ENCODE measurements at regions not wholly inside any gene's neighbourhood (a gene's known extent, or its start where the extent isn't known, plus 50 kb on each side); places are given as distances from the start of the nearest gene placed in this dataset.

- H3K4me3 ChIP-seq (ENCODE audit: low read depth, low read length), result no peak overlapping the region
- DNase-seq (ENCODE audit: low read depth), result no peak
- TF ChIP-seq CTCF (IDR thresholded peaks at IDR 0.05; ENCODE audit: low read depth, low read length), result no peak
- TF ChIP-seq MAX (IDR thresholded peaks at IDR 0.05; ENCODE audit: low read depth, low read length), result no peak
- TF ChIP-seq POLR2A (IDR thresholded peaks at IDR 0.05; ENCODE audit: extremely low read depth, insufficient read length), result no peak
- no peak for TF ChIP-seq MYC (IDR thresholded peaks at IDR 0.05; ENCODE audit: low read depth, low read length)
These were observed 401.1 kb downstream of the CTTN start for GRCh38 chr11:70799386-70799785.

GRCh38 chr11:70802185-70802584, 403.9 kb downstream of the CTTN start:
- no peak for TF ChIP-seq MAX (IDR thresholded peaks at IDR 0.05; ENCODE audit: low read depth, low read length)
- TF ChIP-seq MYC (IDR thresholded peaks at IDR 0.05; ENCODE audit: low read depth, low read length), result no peak
- no peak for TF ChIP-seq POLR2A (IDR thresholded peaks at IDR 0.05; ENCODE audit: extremely low read depth, insufficient read length)
- TF ChIP-seq CTCF (IDR thresholded peaks at IDR 0.05; ENCODE audit: low read depth, low read length), result no peak
- no peak overlapping the region for H3K4me3 ChIP-seq (ENCODE audit: low read depth, low read length)
- DNase-seq (ENCODE audit: low read depth), result no peak

- no peak for TF ChIP-seq MAX (IDR thresholded peaks at IDR 0.05; ENCODE audit: low read depth, low read length)
- no peak for TF ChIP-seq MYC (IDR thresholded peaks at IDR 0.05; ENCODE audit: low read depth, low read length)
- TF ChIP-seq CTCF (IDR thresholded peaks at IDR 0.05; ENCODE audit: low read depth, low read length), result no peak
- TF ChIP-seq POLR2A (IDR thresholded peaks at IDR 0.05; ENCODE audit: extremely low read depth, insufficient read length), result no peak
- H3K4me3 ChIP-seq (ENCODE audit: low read depth, low read length), result no peak overlapping the region
- no peak for DNase-seq (ENCODE audit: low read depth)
These were observed 406.0 kb downstream of the CTTN start for GRCh38 chr11:70804139-70804837.

GRCh38 chr11:70805243-70805642, 406.9 kb downstream of the CTTN start:
- TF ChIP-seq MAX (IDR thresholded peaks at IDR 0.05; ENCODE audit: low read depth, low read length) (no peak), MYC (IDR thresholded peaks at IDR 0.05; ENCODE audit: low read depth, low read length) (no peak), POLR2A (IDR thresholded peaks at IDR 0.05; ENCODE audit: extremely low read depth, insufficient read length) (no peak), CTCF (IDR thresholded peaks at IDR 0.05; ENCODE audit: low read depth, low read length) (no peak)
- DNase-seq (ENCODE audit: low read depth), result no peak
- no peak overlapping the region for H3K4me3 ChIP-seq (ENCODE audit: low read depth, low read length)

GRCh38 chr11:70805971-70806370, 407.6 kb downstream of the CTTN start:
- no peak overlapping the region for H3K4me3 ChIP-seq (ENCODE audit: low read depth, low read length)
- DNase-seq (ENCODE audit: low read depth), result no peak
- TF ChIP-seq MAX (IDR thresholded peaks at IDR 0.05; ENCODE audit: low read depth, low read length), result no peak
- no peak for TF ChIP-seq MYC (IDR thresholded peaks at IDR 0.05; ENCODE audit: low read depth, low read length)
- no peak for TF ChIP-seq CTCF (IDR thresholded peaks at IDR 0.05; ENCODE audit: low read depth, low read length)
- TF ChIP-seq POLR2A (IDR thresholded peaks at IDR 0.05; ENCODE audit: extremely low read depth, insufficient read length), result no peak

Measured in NB4 (cell line).